Erythroblast (primary cell): ENCODE measurements at regions not wholly inside any gene's neighbourhood (a gene's known extent, or its start where the extent isn't known, plus 50 kb on each side); places are given as distances from the start of the nearest gene placed in this dataset.

Source experiments
- GATA1 ChIP-seq: IDR thresholded peaks from 2 replicates; pipeline ENCODE4 v1.6.1; 2011; ENCODE audit warnings: low read depth, mild to moderate bottlenecking, control low read depth, low read length, moderate library complexity
- POLR2A ChIP-seq: IDR thresholded peaks from 2 replicates; pipeline ENCODE4 v1.6.1; 2011; ENCODE audit warnings: mild to moderate bottlenecking, low read length

GRCh38 chr13:102947745-102948405 is 102.0 kb downstream of the ERCC5 start:
- TF ChIP-seq POLR2A (no peak), GATA1 (no peak)
